ENCODE measurements at regions not wholly inside any gene's neighbourhood (a gene's known extent, or its start where the extent isn't known, plus 50 kb on each side); places are given as distances from the start of the nearest gene placed in this dataset.

DNA sequence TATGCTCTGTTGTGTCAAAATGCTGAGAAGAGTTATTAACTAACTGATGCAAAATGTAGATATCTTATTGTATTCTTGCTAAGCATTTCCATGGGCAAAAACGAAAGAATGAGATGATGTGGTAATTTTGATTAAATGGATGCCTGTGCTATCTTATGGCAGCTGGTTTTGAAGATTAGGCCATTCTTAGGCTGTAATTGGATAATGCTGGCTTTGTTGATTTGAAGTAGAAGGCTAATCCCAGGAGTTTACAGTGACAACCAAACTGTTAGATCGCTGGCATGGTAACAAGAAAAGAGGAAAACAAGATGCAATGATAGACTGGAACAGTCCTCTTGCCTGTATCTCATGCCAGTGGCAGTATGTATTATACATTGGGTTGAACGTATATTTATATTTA is 74.1 kb upstream of the WDR44 start:
- TF ChIP-seq CTCF (IDR thresholded peaks at IDR 0.05; ENCODE audit: low read depth, low read length) (no peak), EZH2phosphoT487 (IDR thresholded peaks at IDR 0.05; ENCODE audit: low read depth) (no peak)
